Endothelial cell of umbilical vein (primary cell): ENCODE measurements at regions not wholly inside any gene's neighbourhood (a gene's known extent, or its start where the extent isn't known, plus 50 kb on each side); places are given as distances from the start of the nearest gene placed in this dataset.
A peak's percentile ranks its signal among the peaks of the same experiment; 100 is the strongest.

ENCODE experiments used
- BruUV-seq: library from RNA; stranded (reverse); fragments of 400-500 nt; replicated peaks from 2 replicates; lab custom pipeline; 2021; lab: Mats Ljungman, UMichigan
- CTCF ChIA-PET: fragments of 300-600, 350-600 bp; sonication (Branson Sonifier 250); formaldehyde crosslinking; loops from one replicate; lab custom pipeline; 2021; ENCODE audit warnings: antibody characterized with exemption, inconsistent platforms; lab: Charles Lee
- POLR2A ChIA-PET: fragments of 300-600, 350-600 bp; sonication (Branson Sonifier 250); formaldehyde crosslinking; loops from one replicate; lab custom pipeline; 2021; ENCODE audit warnings: antibody characterized with exemption, inconsistent platforms; lab: Charles Lee
- DNase-seq: peaks from one replicate; pipeline ENCODE4 v3.0.0-alpha.2; 2011; ENCODE audit warnings: low read depth, low spot score
- FAIRE-seq: peaks from 2 replicates; lab custom pipeline; 2011; peaks lifted over from hg19 to GRCh38; lab: Jason Lieb, UNC
- H2AFZ ChIP-seq: 2 replicates; pipeline ENCODE4 v1.6.0; 2012; ENCODE audit warnings: low read depth, low read length, control low read depth, inconsistent platforms
- H3K27ac ChIP-seq: 2 replicates; pipeline ENCODE4 v1.5.1; 2011; ENCODE audit warnings: low read depth, mild to moderate bottlenecking, control low read depth, low read length, moderate library complexity; ENCODE audit not compliant: insufficient read depth
- H3K27me3 ChIP-seq, 2 experiments: 2 replicates each; pipeline versions ENCODE4 v1.6.0 to v1.6.1; 2011; ENCODE audit warnings: low read length in 2 of 2, mixed read lengths in 1 of 2; ENCODE audit not compliant: control insufficient read depth in 2 of 2, insufficient read depth in 2 of 2
- H3K36me3 ChIP-seq, 2 experiments: 2 replicates in 1 of 2; 3 replicates in 1 of 2; pipeline ENCODE4 v1.5.1; 2011; ENCODE audit warnings: low read length in 2 of 2, mild to moderate bottlenecking in 1 of 2, moderate library complexity in 1 of 2; ENCODE audit not compliant: control insufficient read depth in 2 of 2, insufficient read depth in 2 of 2; ENCODE audit errors: extremely low read depth in 1 of 2
- H3K4me1 ChIP-seq: 3 replicates; pipeline ENCODE4 v1.5.1; 2011; ENCODE audit warnings: mild to moderate bottlenecking, low read length; ENCODE audit not compliant: control insufficient read depth, insufficient read depth; ENCODE audit errors: extremely low read depth
- H3K4me2 ChIP-seq: 2 replicates; pipeline ENCODE4 v1.6.1; 2011; ENCODE audit warnings: low read length, control low read depth, mixed read lengths; ENCODE audit not compliant: insufficient read depth
- H3K4me3 ChIP-seq, 3 experiments: fragments of 200-600 bp in 1 of 3; sonication (generic), shearing (Covaris generic) in 1 of 3; replicated peaks in 1 of 3; 2 replicates each; pipeline ENCODE4 v1.5.1; 2011 to 2016; ENCODE audit warnings: control low read depth in 3 of 3, low read length in 3 of 3, mild to moderate bottlenecking in 2 of 3, inconsistent platforms in 1 of 3, low read depth in 1 of 3, moderate library complexity in 1 of 3; ENCODE audit not compliant: insufficient read depth in 1 of 3
- H3K79me2 ChIP-seq: 2 replicates; pipeline ENCODE4 v1.6.0; 2012; ENCODE audit warnings: low read length, inconsistent platforms; ENCODE audit not compliant: control insufficient read depth, insufficient read depth
- H3K9ac ChIP-seq: replicated peaks from 2 replicates; pipeline ENCODE3; 2011; ENCODE audit warnings: low read length, control low read depth; ENCODE audit not compliant: insufficient read depth; ENCODE audit errors: extremely low read depth
- H3K9me1 ChIP-seq: replicated peaks from 3 replicates; pipeline ENCODE4 v1.6.0; 2011; ENCODE audit warnings: mild to moderate bottlenecking, low read length; ENCODE audit not compliant: control insufficient read depth, insufficient read depth; ENCODE audit errors: extremely low read depth
- H3K9me3 ChIP-seq: replicated peaks from 2 replicates; pipeline ENCODE4 v1.5.1; 2012; ENCODE audit warnings: low read length, inconsistent platforms; ENCODE audit not compliant: control insufficient read depth, insufficient read depth
- H4K20me1 ChIP-seq: replicated peaks from 2 replicates; pipeline ENCODE3; 2011; ENCODE audit warnings: mild to moderate bottlenecking, low read length; ENCODE audit not compliant: control insufficient read depth, insufficient read depth; ENCODE audit errors: extremely low read depth
- FOS ChIP-seq: IDR thresholded peaks from 2 replicates; pipeline ENCODE4 v1.6.1; 2011; ENCODE audit warnings: mild to moderate bottlenecking, low read length, moderate library complexity, borderline replicate concordance; ENCODE audit not compliant: insufficient read depth
- JUN ChIP-seq: IDR thresholded peaks from 2 replicates; pipeline ENCODE4 v1.6.1; 2011; ENCODE audit warnings: borderline replicate concordance, low read depth; ENCODE audit not compliant: insufficient read length, insufficient read depth
- dilution Hi-C: fragments of 300-500 bp; cut with MboI; formaldehyde crosslinking; loops from one replicate; pipeline ENCODE4 v1.15.0; 2019; ENCODE audit warnings: low sequenced_read_pairs; ENCODE audit not compliant: extremely low pct_ligation_motif_present
- intact Hi-C: fragments of 100-400 bp; cut with micrococcal nuclease; formaldehyde crosslinking; loops from one replicate; pipeline ENCODE4 v1.10.0; 2022
- TF ChIP-seq, protein P1 (sequence below), 2 donors: IDR thresholded peaks; 1 replicate in 1 of 2; 2 replicates in 1 of 2; pipeline ENCODE4 v1.5.1; 2011; ENCODE audit warnings: low read length in 2 of 2, mild to moderate bottlenecking in 2 of 2, moderate library complexity in 2 of 2, control low read depth in 1 of 2, inconsistent platforms in 1 of 2, low read depth in 1 of 2; ENCODE audit not compliant: insufficient read depth in 1 of 2; ENCODE audit errors: extremely low read depth in 1 of 2

DNA sequence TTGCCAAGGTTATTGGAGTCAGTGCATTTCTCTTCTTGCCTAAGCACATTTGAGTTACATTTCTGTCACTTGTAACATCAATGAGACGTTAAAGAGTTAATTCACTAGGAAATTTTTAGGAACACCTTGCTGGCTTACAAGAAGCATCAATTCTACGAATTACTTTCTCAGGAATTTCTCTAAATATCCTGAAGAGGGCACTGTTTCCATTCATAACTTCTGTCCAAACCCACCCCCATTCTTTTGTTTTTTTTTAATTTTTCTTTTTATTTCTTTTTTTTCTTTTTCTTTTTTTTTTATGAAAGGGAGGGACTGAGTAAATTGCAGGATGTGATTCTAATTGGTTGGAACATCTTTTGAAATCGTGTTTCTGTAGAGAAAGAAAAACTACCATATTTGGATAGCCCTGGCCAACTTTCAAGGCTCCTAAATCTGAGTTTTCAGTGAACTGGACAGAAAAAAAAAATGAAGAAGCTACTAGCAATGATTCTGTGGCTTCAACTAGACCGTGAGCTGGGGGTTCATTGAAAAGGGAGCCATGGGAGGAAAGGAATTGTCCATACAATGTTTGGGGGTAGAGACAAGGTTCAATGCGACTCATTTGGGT lies 285.3 kb downstream of the DAD1 start:
- Histone ChIP-seq H3K4me3 (no peak overlapping the region), H3K79me2 (no peaks in the 10 kb centered on the region), H3K4me2 (no peak overlapping the region), H3K36me3 (no peaks in the 10 kb centered on the region), H3K9me3 (no peaks in the 10 kb centered on the region), H3K4me1 (no peaks in the 10 kb centered on the region), H4K20me1 (no peaks in the 10 kb centered on the region), H3K27ac (no peak overlapping the region), H3K27me3 (peaks cover 28 to 31% of the 10 kb centered on the region in 2 experiments), H2AFZ (no peak overlapping the region), H3K9ac (no peak overlapping the region), H3K9me1 (no peaks in the 10 kb centered on the region)
- intact Hi-C loops, result loop anchor here (1.0 kb wide), 1 partner anchor 58 kb away; no protein-coding TSS in a partner anchor
- ChIA-PET POLR2A (no interaction called here), CTCF (interaction anchor here (0.8 to 1.1 kb wide), 3 partner anchors 16 to 72 kb away, joined by 3 to 5 read pairs (median 3); no protein-coding TSS in a partner anchor)
- DNase-seq (peak; percentile 13), FAIRE-seq (no peak)
- no peak for TF ChIP-seq FOS
- TF ChIP-seq, protein P1, sequence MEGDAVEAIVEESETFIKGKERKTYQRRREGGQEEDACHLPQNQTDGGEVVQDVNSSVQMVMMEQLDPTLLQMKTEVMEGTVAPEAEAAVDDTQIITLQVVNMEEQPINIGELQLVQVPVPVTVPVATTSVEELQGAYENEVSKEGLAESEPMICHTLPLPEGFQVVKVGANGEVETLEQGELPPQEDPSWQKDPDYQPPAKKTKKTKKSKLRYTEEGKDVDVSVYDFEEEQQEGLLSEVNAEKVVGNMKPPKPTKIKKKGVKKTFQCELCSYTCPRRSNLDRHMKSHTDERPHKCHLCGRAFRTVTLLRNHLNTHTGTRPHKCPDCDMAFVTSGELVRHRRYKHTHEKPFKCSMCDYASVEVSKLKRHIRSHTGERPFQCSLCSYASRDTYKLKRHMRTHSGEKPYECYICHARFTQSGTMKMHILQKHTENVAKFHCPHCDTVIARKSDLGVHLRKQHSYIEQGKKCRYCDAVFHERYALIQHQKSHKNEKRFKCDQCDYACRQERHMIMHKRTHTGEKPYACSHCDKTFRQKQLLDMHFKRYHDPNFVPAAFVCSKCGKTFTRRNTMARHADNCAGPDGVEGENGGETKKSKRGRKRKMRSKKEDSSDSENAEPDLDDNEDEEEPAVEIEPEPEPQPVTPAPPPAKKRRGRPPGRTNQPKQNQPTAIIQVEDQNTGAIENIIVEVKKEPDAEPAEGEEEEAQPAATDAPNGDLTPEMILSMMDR (IDR thresholded peaks at IDR 0.05; ENCODE audit: extremely low read depth in 1 of 2, insufficient read depth in 1 of 2, low read depth in 1 of 2, low read length in 2 of 2), result peak; percentile 8 to 29
- no TSS peak for BruUV-seq
- dilution Hi-C loops, result no loop called here

DNA sequence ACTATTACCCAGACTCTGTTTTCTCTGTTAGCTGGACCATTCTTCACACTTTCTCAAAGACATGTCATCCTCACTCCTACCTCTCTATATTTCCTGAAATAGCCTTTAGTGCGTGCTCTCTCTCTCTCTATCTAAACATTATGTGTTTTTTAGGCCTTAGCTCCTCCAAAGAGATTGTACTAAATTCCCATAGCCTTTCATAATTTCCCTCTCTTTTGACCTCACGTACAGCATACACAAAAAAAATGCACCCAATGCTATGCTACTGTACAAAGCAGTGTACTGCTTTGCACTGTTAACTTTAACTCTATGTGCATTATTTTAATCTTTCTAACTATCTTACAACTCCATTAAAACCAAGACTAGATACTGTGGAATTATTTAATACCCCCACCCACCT lies 288.4 kb downstream of the DAD1 start:
- intact Hi-C loops, result no loop called here

More for the DNA sequence above, 288.4 kb downstream of the DAD1 start:
- Histone ChIP-seq H3K36me3 (no peaks in the 10 kb centered on the region), H3K79me2 (no peaks in the 10 kb centered on the region), H3K4me2 (no peak overlapping the region), H2AFZ (no peak overlapping the region), H3K9ac (no peak overlapping the region), H3K9me1 (no peaks in the 10 kb centered on the region), H3K9me3 (no peaks in the 10 kb centered on the region), H4K20me1 (no peaks in the 10 kb centered on the region), H3K27ac (no peak overlapping the region), H3K4me1 (peaks cover 6% of the 10 kb centered on the region), H3K4me3 (no peak overlapping the region), H3K27me3 (peaks cover 29 to 32% of the 10 kb centered on the region in 2 experiments)
- no TSS peak for BruUV-seq
- dilution Hi-C loops, result no loop called here
- FAIRE-seq, result no peak
- no peak for TF ChIP-seq JUN
- ChIA-PET CTCF (interaction anchor here (0.6 to 1.3 kb wide), 4 partner anchors 13 to 449 kb away, joined by 3 to 6 read pairs (median 3); no protein-coding TSS in a partner anchor), POLR2A (no interaction called here)
- no peak for DNase-seq
